ENCODE measurements at regions not wholly inside any gene's neighbourhood (a gene's known extent, or its start where the extent isn't known, plus 50 kb on each side); places are given as distances from the start of the nearest gene placed in this dataset.

GRCh38 chr10:100693821-100694220 lies 51.6 kb upstream of the PAX2 start:
- TF ChIP-seq ZKSCAN1 (IDR thresholded peaks at IDR 0.05; ENCODE audit: low read length) (no peak), TCF7 (IDR thresholded peaks at IDR 0.05; ENCODE audit: low read depth) (no peak), ZFP82 (CRISPR knock-in tag; IDR thresholded peaks at IDR 0.05; ENCODE audit: borderline replicate concordance) (no peak), TOE1 (CRISPR knock-in tag; IDR thresholded peaks at IDR 0.05) (no peak), ZNF124 (CRISPR knock-in tag; IDR thresholded peaks at IDR 0.05) (no peak), HBP1 (CRISPR knock-in tag; IDR thresholded peaks at IDR 0.05; ENCODE audit: low read depth) (no peak), ZBTB10 (CRISPR knock-in tag; IDR thresholded peaks at IDR 0.05; ENCODE audit: borderline replicate concordance) (no peak), REST (IDR thresholded peaks at IDR 0.05; ENCODE audit: borderline replicate concordance in 1 of 2, low read depth in 1 of 2, low read length in 2 of 2) (no peak), CTCF (CRISPR knock-in tag; IDR thresholded peaks at IDR 0.05) (no peak)

Data from HepG2 (cell line).